Embryonic facial prominence (tissue), 1 donor: ENCODE measurements at regions not wholly inside any gene's neighbourhood (a gene's known extent, or its start where the extent isn't known, plus 50 kb on each side); places are given as distances from the start of the nearest gene placed in this dataset.

Source experiments
- DNase-seq: peaks from one replicate; pipeline ENCODE4 v3.0.0-alpha.2; 2016; ENCODE audit errors: extremely low spot score

DNA sequence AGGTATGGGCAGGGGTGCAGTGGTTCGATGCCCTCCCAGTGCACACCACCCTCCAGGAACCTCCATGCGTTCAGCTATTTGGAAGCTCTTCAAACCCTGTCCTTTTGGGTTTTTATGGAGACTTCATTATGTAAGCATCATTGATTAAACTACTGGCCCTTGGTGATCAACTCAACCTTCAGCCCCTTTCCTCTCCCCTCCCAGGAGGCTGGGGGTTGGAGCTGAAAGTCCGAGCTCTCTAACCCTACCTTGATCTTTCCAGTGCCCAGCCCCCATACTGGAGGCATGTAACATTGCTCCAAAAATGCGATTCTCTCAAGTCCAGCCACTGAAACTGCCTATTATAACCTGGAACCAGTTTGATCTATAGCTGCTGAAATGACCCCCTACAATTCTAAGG, 188.1 kb downstream of the IPO8 start:
- no peak for DNase-seq

DNA sequence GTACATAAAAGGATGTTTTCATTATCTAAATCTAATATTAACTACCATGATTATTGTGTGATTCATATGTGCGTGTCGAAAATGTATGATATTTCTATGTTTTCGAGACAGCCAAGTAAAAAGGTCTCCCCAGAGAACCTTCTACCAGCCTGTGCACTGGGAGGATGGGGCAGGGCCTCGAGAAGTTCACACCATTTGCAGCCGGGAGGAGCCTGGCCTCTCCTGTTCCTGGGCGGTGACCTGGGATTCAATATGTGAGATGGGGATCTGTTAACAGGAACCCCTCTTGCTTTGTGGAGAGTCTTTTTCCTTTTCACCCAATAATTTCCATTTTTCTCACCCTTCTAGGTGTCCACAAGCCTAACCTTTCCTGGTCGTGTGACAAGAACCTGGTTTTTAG, 189.3 kb downstream of the IPO8 start:
- no peak for DNase-seq

DNA sequence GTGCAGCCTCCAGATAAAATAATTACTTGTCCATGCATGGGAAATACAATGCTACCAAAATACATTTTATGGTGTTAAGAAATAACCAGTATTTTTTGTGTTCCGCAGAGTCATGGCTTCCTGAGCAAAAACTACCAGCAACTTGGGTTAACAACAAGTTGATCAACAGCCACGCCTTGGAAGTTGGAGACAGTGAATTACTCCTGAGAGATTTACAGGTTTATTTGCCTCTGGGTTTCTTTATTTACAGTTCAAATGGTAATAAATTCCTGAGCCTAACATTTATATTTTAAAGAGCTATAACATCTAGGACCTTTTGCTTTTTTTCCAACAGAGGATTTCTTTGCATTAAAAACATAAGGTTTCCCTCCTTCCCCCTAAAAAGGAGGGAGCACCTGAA, 194.0 kb downstream of the IPO8 start:
- no peak for DNase-seq

DNA sequence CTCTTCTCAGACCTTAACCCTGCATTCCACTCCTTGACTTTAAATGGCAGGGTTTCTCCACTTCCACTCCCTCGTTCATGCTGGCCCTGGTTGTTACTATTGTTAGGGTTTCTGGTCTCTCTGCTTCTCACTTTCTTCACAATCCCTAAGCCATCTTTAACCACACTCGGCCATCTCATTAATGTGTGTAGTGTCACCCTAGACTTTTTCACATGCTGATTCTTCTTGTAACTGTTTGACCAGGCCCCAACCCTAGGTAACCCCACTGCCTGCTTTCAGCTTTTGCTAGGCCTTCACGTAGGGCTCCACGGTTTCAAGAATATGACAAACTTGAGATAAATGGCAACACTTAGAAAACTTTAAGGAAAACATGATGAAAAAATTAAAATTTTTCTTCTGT, 195.1 kb downstream of the IPO8 start:
- DNase-seq = no peak

DNA sequence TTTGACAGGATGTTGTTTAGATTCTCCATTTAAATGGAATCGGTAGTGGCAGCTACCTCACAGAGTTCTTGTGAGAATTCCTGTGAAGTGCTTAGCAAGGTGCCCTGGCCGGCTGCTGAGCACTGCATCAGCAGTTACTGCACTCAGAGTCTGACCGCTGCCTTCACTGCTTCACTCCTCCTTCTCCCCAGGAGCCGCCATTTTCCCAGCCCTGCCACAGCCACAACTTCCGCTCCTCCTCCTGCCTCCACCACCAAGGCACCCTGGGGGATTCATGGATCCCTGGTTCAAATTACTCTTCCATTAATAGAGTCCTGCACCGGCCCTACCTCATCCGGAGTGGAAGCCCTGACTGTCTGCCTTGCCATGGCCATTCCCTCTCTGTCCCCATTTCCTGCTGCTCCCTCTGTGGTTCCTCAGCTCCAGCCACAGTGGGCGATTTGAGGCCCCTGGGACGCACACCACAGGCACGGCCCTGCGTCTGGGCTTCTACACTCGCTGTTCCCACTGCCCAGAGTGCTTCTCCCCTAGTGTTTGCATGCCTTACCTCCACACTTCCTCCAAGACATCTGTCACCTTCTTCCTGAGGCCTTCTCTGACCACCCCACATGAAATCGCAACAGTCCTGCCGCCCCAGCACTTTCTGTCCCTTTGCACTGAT, 210.3 kb downstream of the IPO8 start:
- DNase-seq = no peak

DNA sequence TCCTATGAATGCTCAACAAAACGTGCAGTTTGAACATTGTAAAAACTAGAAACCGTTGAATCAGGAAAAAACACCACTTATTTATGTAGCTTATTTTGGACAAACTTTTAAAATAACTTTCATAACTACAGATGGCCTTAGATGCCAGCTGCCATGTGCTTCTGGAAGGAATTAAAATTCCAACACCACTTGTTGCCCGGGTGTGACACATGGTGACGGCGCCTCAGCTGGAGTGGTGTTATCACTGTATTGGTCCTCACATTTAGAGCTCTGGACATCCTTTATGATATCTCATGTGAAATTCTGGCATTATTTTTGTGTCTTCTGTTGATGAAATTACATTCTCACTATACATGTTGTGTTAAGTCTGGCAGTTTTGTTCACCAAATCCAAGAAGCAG, 211.0 kb downstream of the IPO8 start:
- no peak for DNase-seq

DNA sequence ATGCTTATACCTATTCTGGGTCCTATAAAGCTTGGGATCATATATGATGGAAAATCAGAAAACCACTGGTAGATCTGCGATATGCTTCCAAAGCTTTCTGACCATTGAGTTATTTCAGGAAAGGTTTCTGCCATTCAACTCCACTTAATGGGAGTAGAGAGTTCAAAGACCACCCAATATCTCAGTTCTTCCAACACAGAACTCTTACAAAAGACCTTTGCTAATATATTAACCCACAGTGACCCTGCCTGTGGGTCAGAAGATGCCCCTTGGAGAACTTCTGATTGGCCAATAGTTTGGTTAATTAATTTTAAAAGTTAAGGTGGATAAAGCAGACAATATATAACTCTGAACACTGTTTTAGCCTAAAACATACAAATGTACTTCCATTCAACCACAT, 213.0 kb downstream of the IPO8 start:
- DNase-seq = no peak

DNA sequence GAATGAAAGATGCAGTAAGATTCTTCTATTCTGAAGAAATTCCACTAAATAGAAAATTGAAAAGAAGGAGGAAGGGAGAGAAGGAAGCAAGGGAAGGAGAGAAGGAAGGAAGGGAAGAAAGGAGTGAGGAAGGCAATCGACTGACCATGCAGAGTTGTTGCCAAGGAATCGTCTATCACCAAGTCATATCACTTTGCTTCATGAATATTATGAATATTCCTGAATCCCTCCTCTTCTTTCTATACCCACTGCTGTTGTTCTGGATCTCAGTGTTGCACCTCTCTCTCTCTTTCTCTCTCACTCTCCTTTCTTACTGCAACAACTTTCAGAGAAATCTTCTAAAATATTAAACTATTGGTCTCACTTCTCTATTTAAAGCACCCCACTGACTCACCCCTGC, 222.4 kb downstream of the IPO8 start:
- no peak for DNase-seq

DNA sequence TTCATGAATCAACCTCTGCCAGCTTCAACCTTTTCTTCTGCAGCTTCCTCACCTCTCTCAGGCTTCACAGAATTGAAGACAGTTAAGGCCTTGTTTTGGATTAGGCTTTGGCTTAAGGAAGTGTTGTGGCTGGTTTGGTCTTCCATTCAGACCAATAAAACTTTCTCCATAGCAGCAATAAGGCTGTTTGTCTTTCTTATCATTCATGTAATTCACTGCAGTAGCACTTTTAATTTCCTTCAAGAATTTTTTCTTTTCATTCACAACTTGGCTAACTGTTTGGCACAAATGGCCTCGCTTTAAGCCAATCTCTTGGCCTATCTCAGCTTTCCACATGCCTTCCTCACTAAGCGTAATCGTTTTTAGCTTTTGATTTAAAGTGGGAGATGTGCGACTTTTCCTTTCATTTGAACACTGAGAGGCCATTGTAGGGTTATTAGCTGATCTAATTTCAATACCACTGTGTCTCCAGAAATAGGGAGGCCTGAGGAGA, 229.5 kb downstream of the IPO8 start:
- DNase-seq = no peak

DNA sequence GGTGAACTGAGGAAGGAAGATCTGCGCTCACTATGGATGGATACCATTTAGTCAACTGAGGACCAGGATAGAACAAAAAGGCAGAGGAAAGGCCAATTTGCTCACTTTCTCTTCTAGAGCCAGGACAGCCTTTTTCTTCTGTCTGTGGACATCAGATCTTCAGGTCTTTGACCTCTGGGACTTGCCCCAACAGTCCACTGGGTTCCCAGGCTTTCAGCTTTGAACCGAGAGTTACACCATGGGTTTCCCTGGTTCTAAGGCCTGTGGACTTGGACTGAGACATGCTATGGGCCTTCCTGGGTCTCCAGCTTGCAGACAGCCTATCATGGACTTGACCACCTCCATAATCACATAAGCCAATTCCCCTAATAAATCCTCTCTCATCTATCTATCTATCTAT, 232.0 kb downstream of the IPO8 start:
- DNase-seq = no peak

DNA sequence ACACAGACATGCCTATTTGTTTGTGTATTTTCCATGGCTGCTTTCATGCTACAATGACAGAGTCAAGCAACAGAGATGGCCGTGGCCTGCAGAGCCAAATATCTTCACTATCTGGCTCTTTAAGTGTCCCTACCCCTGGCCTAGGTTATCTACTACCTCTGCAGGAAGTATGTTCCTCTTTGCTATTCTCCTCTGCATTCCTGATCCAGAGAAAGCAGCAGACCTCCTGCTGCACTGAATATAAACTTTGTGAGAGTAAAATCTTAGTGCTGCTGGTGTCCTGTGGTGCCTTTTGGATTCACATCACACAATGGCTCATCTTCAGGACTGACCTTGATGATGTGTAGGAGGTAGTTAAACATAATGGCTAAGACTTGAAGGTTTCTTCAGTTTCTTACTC, 233.4 kb downstream of the IPO8 start:
- no peak for DNase-seq

DNA sequence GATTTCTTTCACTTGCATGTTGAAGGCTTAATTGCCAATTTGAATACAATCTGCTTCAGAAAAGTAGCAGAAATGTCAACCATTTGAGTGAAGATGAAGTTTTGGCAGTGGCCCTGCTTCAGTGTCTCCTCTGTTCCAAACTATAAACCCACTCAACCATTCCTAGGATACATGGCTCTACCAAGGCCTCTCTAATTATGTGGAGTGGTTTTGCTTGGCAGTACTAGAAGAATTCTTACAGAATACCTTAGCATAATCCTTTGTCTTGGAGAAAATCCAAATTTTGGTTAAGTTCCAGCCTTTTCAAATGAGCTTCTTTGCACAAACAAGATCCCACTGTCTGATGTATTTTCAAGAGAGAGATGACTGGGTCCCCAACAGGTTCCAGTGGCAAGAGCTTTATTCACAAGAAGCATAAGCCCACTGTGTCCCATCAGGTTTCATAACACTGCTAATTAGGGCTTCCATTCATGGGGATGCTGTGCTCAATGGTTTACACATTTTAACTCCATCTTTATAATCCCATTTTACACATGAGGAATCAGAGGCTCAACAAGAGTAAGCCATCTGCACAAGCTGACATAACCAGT, 234.5 kb downstream of the IPO8 start:
- no peak for DNase-seq

DNA sequence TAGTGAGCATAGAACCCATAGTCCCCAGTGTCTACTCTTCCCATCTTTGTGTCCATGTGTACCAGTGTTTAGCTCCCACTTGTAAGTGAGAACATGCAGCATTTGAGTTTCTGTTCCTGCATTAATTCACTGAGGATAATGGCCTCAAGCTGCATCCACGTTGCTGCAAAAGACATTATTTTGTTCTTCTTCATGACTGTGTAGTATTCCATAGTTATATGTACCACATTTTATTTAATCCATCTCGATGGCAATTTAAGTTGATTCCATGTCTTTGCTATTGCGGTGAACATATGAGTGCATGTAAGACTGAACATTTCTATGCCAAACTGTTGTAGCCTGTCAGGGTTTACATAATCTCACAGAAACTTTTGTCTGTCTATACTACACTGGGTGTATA, 237.2 kb downstream of the IPO8 start:
- DNase-seq = no peak

DNA sequence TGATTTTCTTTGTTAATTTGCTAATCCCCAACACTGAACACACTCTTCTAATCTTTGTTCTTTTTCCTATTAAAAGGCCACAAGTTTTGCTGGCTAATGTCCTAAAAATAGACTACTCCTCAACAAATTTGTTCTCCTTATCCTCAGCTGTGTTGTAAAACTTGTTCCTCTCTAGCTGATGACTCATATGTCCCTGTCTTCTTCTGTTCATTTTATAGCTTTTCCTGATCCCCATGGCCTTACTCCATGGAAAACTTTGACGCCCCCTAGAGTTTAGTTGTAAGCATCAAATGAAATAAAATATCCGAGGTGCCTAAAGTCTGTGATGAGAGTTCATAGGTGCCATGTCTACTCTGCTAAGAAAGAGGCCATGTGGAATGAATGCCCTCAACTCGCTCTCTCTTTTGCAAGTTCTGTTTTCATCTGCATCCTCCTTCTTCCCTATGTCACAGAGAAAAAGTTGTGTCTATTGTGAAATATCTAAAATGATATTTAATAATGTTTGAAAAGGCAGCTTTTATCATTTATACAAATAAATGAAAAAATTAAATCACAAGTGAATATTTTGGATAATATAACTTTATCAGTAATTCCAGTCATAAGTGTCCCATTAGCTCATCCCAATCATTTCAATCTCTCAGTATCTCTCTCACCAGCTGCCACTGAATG, 237.9 kb downstream of the IPO8 start:
- DNase-seq = no peak

DNA sequence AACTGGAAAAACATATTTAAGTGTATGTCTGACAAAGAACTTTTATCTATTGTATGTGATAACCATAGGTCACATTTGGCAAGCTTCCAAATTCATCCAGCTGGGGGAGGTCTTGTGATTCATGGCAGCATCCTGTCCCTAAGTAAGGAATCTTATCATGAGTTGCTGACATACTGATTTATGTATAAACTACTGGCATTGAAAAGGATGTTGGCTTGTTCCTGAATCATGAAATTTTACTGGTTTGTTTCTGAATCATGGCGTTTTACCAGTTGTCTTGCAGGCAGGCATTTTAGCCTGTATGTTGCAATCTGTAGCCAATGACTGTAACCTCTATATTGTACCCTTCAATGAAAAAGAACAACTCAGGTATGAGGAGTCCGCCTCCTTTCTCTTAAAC, 244.8 kb downstream of the IPO8 start:
- no peak for DNase-seq

DNA sequence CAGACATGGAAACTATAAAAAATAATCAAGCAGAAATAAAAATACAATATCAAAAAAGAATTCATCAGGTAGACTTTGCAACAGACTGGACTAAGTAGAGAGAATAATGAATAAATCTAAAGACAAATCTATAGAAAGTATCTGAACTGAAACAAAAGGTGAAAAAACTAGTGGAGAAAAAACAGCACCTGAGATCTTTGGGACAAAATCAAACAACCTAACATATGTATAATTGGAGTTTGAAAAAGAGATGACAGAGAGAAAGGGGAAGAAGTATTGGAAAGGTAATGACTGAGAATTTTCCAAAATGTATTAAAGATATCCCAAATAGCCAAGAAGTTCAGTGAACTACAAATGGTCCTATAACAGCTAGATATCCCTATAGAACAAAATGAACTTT, 245.4 kb downstream of the IPO8 start:
- no peak for DNase-seq

DNA sequence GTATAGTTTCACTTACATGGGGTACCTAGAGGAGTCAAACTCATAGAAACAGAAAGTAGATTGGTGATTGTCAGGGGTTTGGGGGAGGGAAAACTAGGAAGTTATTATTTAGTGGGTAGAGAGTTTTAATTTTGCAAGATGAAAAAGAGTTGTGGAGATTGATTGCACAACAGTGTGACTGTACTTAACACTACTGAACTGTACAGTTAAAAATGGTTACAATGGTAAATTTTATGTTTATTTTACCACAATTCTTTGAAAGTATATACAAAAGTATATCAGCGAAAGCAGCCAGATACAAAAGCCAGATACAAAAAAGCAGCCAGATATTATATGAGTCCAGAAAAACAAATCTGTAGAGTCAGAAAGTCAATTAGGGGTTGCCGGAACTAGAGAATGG, 247.6 kb downstream of the IPO8 start:
- DNase-seq = no peak

DNA sequence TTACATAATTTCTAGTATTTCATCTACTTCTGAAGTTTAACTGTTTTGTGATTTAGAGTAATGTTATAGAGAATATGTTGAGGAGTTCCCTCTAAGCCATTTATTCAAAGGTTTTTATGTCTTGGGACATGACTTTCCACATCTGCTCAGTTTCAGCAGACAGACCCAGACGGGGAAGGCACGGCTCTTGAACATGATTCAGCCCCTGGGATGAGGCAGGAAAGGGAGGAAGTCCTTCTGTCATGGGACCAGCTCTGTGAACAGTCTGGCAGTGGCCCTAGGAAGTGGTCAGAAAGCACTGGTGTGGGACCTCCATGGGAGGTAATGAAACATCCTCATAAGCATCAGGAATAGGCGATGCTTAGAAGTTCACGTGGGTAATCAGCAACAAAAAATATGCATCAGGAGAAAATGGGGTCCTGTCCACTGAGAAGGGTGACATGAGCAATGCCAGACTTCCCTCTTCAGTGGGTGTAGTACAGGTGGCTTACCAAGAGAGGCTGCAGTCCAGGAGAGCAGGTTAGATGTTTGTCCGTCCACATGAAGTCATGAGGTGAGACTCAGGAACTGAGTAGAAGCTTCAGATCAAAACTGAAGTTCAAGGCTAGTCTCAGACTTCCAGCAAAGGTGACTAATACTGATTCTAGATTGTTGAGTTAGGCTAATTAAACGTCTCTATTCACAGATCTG, 248.5 kb downstream of the IPO8 start:
- no peak for DNase-seq

DNA sequence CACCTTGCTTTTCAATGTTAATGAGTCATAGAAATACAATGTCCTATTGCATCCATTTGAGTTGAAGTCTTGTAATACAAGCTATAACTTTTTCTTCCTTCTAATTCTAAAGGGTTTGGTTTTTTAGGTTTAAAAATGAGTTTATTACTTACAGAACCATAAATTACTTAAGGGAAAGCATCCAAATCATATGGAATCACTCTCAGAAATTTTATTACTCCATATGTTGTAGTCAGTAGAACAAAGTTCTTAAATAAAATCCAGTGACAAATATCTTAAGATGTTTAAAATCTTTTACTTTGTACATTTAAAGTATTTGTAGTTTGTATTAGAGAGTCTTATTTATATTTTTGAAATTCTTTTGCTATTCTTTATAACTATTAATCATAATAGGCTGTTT, 253.2 kb downstream of the IPO8 start:
- peak; percentile 20 for DNase-seq

DNA sequence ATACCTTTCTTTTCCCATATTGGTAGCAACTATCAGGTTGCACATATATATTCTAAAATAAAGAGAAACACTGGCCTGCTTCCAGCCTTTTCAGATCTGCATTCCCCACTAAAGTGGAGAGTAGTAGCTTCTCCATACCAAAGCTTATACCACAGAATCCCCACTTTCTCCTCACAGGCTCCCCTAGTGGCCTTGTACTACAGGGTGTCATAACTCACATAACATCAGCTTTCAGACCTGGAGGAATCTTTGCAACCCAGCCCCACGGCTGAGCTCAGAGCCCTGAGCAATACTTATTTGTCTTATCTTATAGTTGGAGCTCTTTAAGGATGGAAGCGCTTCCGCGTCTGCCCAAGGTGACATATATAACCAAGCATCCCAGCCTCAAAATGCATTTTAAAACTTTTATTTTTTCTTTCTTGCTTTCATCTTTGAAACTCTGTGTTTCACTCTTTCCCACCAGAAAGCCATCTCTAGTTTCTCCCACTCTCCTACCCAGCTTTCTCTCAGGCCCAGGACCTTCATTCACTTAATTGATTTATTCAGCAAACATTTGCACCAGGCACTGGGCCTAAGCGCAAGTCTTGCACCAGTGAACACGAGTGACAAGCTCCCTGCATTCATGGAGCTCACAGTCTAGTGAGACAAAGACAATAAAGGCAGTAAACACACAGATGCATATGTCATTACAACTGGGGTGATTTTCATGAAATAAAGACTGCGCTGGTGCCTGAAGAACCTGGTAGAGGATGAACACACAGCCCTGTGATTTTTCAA, 254.7 kb downstream of the IPO8 start:
- DNase-seq = no peak

DNA sequence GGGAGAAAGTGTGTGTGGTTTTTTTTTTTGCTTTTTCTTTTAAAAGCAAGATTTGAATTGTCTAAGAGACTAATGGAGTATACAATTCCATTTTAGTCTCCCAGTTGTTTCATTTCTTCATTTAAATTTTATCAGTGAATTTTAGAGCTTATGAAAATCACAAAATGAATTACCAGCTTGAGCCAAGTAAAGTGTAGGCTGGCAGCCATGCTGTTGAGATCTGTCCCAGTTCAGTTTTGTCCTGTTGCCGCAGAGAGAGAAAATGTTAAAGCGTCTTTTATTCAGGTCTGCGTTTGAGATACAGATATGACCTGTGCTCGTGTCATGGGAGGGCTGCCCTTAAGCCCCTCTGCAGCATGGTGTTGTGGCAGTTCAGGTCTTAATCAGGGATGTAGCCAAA, 256.5 kb downstream of the IPO8 start:
- no peak for DNase-seq

DNA sequence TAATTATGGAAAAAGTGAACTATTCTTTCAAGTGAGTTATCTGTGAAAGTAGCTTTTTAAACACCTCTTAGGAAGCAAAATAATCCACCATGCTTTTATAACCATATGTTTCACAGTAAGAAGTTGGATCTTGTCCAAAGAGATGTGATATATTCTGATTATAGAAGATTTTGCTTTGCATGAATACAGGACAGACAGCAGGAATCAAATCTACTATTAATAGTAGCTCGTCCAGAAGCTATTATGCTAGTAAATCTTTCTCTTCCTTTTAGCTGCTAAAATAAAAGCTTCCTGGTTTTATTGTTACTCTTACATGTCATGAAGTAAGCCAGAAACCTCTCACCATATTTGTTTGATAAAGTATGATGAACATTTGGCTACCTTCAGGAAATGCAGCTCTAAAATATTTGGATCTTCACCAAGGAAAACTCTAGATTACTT, 257.0 kb downstream of the IPO8 start:
- no peak for DNase-seq
